22Rv1 (cell line): ENCODE measurements at regions not wholly inside any gene's neighbourhood (a gene's known extent, or its start where the extent isn't known, plus 50 kb on each side); places are given as distances from the start of the nearest gene placed in this dataset.

Experiments
- ZFX ChIP-seq: fragments of 450-650 bp; IDR thresholded peaks from 2 replicates; pipeline ENCODE4 v1.6.1; 2017; ENCODE audit warnings: antibody characterized with exemption, borderline replicate concordance
- TF ChIP-seq, protein P1 (sequence below): fragments of 450-650 bp; IDR thresholded peaks from 2 replicates; pipeline ENCODE4 v1.5.1; 2017; ENCODE audit warnings: mild to moderate bottlenecking

DNA sequence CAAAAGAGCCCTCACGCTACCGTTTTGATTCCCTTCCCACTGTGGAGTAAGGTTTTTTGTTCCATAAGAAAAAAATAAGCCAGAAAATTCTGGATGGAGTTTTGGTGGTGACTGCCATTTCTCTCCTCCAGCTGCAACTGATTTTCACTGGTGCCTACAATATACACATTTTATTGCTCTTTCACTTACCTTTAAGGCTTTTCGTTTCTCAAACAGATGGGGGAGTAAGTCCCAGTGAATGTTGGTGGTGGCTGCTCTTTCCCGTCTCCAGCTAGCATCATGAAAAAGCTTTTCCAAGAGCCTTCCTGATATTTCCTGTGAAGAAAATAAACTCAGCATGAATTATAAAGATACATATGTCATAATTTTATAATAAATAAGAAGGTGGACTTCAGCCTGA lies 932.5 kb upstream of the PIK3C3 start:
- TF ChIP-seq, protein P1, sequence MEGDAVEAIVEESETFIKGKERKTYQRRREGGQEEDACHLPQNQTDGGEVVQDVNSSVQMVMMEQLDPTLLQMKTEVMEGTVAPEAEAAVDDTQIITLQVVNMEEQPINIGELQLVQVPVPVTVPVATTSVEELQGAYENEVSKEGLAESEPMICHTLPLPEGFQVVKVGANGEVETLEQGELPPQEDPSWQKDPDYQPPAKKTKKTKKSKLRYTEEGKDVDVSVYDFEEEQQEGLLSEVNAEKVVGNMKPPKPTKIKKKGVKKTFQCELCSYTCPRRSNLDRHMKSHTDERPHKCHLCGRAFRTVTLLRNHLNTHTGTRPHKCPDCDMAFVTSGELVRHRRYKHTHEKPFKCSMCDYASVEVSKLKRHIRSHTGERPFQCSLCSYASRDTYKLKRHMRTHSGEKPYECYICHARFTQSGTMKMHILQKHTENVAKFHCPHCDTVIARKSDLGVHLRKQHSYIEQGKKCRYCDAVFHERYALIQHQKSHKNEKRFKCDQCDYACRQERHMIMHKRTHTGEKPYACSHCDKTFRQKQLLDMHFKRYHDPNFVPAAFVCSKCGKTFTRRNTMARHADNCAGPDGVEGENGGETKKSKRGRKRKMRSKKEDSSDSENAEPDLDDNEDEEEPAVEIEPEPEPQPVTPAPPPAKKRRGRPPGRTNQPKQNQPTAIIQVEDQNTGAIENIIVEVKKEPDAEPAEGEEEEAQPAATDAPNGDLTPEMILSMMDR: no peak
- no peak for TF ChIP-seq ZFX
